OCI-LY3 (cell line): ENCODE measurements at regions not wholly inside any gene's neighbourhood (a gene's known extent, or its start where the extent isn't known, plus 50 kb on each side); places are given as distances from the start of the nearest gene placed in this dataset.

Source experiments
- H2AFZ ChIP-seq: fragments of 200-600, 300-600 bp; shearing (Covaris generic); 2 replicates; pipeline ENCODE4 v1.6.0; 2014; ENCODE audit warnings: antibody characterized with exemption, low read depth, low read length
- H3K27ac ChIP-seq: fragments of 200-600, 300-600 bp; sonication (generic); 2 replicates; pipeline ENCODE4 v1.5.1; 2014; ENCODE audit warnings: mild to moderate bottlenecking, low read length, moderate library complexity, mixed read lengths
- H3K27me3 ChIP-seq: fragments of 200-600, 300-600 bp; sonication (generic); 2 replicates; pipeline ENCODE4 v1.6.1; 2014; ENCODE audit warnings: low read depth, low read length, mixed read lengths
- H3K36me3 ChIP-seq: fragments of 200-600, 300-600 bp; sonication (generic); replicated peaks from 2 replicates; pipeline ENCODE3; 2014; ENCODE audit warnings: low read depth, low read length, mixed read lengths
- H3K4me1 ChIP-seq: fragments of 300-600, 200-600 bp; sonication (generic); 2 replicates; pipeline ENCODE4 v1.6.1; 2014; ENCODE audit warnings: low read length, mixed read lengths
- H3K4me2 ChIP-seq: fragments of 200-600, 300-600 bp; sonication (generic); 2 replicates; pipeline ENCODE4 v1.6.1; 2014; ENCODE audit warnings: low read length, mixed read lengths
- H3K4me3 ChIP-seq: fragments of 300-600, 200-600 bp; sonication (generic); 2 replicates; pipeline ENCODE4 v1.5.1; 2014; ENCODE audit warnings: antibody characterized with exemption, mild to moderate bottlenecking, low read length, moderate library complexity
- H3K79me2 ChIP-seq: fragments of 300-600, 200-600 bp; shearing (Covaris generic); 2 replicates; pipeline ENCODE4 v1.6.1; 2014; ENCODE audit warnings: mild to moderate bottlenecking, low read length, mixed read lengths
- H3K9ac ChIP-seq: fragments of 300-600, 200-600 bp; shearing (Covaris generic); 2 replicates; pipeline ENCODE4 v1.6.0; 2014; ENCODE audit warnings: mild to moderate bottlenecking, low read length, moderate library complexity
- H3K9me3 ChIP-seq: fragments of 200-600, 300-600 bp; shearing (Covaris generic); 2 replicates; pipeline ENCODE4 v1.6.1; 2014; ENCODE audit warnings: low read length, mixed read lengths; ENCODE audit not compliant: insufficient read depth
- H4K20me1 ChIP-seq: fragments of 200-600, 300-600 bp; sonication (generic); 2 replicates; pipeline ENCODE4 v1.6.1; 2016; ENCODE audit warnings: low read length, mixed read lengths; ENCODE audit not compliant: insufficient read depth
- EZH2phosphoT487 ChIP-seq: fragments of 200-600 bp; shearing (Covaris generic); IDR thresholded peaks from 2 replicates; pipeline ENCODE4 v1.6.1; 2018; ENCODE audit warnings: antibody characterized with exemption, mixed run types, low read depth
- TF ChIP-seq, protein P1 (sequence below): fragments of 200-600, 300-600 bp; sonication (generic); IDR thresholded peaks from 2 replicates; pipeline ENCODE4 v1.5.1; 2014; ENCODE audit warnings: antibody characterized with exemption, low read length, low read depth

DNA sequence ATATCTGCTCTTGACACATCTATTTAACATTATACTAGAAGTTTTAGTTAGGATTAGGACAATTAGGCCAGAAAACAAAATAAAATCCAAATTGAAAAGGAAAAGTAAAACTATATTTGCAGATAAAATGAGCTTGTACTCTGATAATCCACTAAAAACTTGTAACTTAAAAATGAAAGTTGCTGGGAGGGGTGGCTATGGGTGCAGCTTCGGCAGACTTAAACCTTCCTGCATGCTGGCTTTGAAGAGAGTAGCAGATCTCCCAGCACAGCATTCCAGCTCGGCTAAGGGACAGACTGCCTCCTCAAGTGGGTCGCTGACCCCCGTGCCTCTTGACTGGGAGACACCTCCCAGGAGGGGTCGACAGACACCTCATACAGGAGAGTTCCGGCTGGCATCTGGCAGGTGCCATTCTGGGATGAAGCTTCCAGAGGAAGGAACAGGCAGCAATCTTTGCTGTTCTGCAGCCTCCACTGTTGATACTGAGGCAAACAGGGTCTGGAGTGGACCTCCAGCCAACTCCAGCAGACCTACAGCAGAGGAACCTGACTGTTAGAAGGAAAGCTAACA is 2379.9 kb downstream of the ARAP2 start:
- H3K4me1 ChIP-seq, result no peaks in the 10 kb centered on the region
- no peak overlapping the region for H2AFZ ChIP-seq
- no peaks in the 10 kb centered on the region for H3K36me3 ChIP-seq
- TF ChIP-seq, protein P1, sequence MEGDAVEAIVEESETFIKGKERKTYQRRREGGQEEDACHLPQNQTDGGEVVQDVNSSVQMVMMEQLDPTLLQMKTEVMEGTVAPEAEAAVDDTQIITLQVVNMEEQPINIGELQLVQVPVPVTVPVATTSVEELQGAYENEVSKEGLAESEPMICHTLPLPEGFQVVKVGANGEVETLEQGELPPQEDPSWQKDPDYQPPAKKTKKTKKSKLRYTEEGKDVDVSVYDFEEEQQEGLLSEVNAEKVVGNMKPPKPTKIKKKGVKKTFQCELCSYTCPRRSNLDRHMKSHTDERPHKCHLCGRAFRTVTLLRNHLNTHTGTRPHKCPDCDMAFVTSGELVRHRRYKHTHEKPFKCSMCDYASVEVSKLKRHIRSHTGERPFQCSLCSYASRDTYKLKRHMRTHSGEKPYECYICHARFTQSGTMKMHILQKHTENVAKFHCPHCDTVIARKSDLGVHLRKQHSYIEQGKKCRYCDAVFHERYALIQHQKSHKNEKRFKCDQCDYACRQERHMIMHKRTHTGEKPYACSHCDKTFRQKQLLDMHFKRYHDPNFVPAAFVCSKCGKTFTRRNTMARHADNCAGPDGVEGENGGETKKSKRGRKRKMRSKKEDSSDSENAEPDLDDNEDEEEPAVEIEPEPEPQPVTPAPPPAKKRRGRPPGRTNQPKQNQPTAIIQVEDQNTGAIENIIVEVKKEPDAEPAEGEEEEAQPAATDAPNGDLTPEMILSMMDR, result no peak
- TF ChIP-seq EZH2phosphoT487, result no peak
- no peaks in the 10 kb centered on the region for H3K27me3 ChIP-seq
- H3K9me3 ChIP-seq, result no peaks in the 10 kb centered on the region
- H3K4me3 ChIP-seq, result no peak overlapping the region
- H3K9ac ChIP-seq, result no peak overlapping the region
- H3K4me2 ChIP-seq, result no peak overlapping the region
- H3K79me2 ChIP-seq, result no peaks in the 10 kb centered on the region
- no peak overlapping the region for H3K27ac ChIP-seq
- no peaks in the 10 kb centered on the region for H4K20me1 ChIP-seq

DNA sequence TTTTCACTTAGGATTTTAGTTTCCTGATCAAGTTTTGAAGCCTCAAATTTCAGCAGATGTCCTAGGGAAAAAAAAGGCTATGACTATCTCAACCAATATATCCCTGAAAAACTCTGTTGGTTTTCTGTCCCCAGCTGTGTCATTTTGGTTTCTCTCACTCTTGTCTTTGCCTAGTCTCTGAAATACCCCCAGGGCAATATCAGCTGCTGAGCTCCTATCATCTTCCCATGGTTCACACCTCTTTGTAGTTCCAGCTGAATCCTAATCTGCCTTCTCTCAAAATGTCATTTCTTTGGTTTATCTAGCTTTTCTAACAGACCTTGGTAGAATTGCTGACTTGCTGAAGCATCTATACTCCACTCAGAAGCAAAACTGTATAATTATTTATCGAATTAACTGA is 2370.5 kb downstream of the ARAP2 start:
- TF ChIP-seq EZH2phosphoT487, result no peak
- TF ChIP-seq, protein P1, result no peak
- Histone ChIP-seq H3K4me2 (no peak overlapping the region), H3K9ac (no peak overlapping the region)

GRCh38 chr4:33878710-33879109 is 2365.6 kb downstream of the ARAP2 start:
- TF ChIP-seq, protein P1, result no peak
- no peak for TF ChIP-seq EZH2phosphoT487
- H3K9me3 ChIP-seq, result no peaks in the 10 kb centered on the region
- H3K4me3 ChIP-seq, result no peak overlapping the region
- H3K9ac ChIP-seq, result no peak overlapping the region
- H3K4me2 ChIP-seq, result no peak overlapping the region
- H3K36me3 ChIP-seq, result no peaks in the 10 kb centered on the region
- no peak overlapping the region for H2AFZ ChIP-seq
- no peak overlapping the region for H3K27ac ChIP-seq
- no peaks in the 10 kb centered on the region for H3K79me2 ChIP-seq
- H4K20me1 ChIP-seq, result no peaks in the 10 kb centered on the region
- H3K4me1 ChIP-seq, result no peaks in the 10 kb centered on the region
- H3K27me3 ChIP-seq, result no peaks in the 10 kb centered on the region

More for the DNA sequence above, 2370.5 kb downstream of the ARAP2 start:
- Histone ChIP-seq H3K4me3 (no peak overlapping the region), H3K9me3 (no peaks in the 10 kb centered on the region), H3K27ac (no peak overlapping the region), H3K27me3 (no peaks in the 10 kb centered on the region), H2AFZ (no peak overlapping the region), H4K20me1 (no peaks in the 10 kb centered on the region), H3K36me3 (no peaks in the 10 kb centered on the region), H3K79me2 (no peaks in the 10 kb centered on the region), H3K4me1 (no peaks in the 10 kb centered on the region)

DNA sequence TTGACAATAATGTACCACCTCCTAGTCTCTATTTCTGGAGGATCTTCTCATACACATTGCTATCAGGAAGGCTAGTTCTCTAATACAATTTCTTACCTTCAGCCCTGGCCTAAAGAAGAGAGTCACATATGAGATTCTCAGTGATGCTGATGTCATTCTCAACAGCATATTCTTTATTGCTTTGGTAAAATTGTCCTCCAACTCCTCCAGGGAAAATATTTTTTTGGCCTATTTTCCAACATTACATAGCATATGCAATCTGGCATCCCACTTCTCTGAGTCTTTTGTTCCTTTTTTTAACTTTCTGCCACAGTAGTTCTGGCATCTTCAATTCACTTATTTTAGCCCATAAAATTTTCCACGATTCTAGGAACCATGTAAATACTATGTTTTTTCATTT is 2363.1 kb downstream of the ARAP2 start:
- TF ChIP-seq, protein P1, result no peak
- no peak for TF ChIP-seq EZH2phosphoT487
- H3K4me3 ChIP-seq, result no peak overlapping the region

More for the DNA sequence above, 2363.1 kb downstream of the ARAP2 start:
- H2AFZ ChIP-seq, result no peak overlapping the region
- H3K36me3 ChIP-seq, result no peaks in the 10 kb centered on the region
- no peaks in the 10 kb centered on the region for H3K79me2 ChIP-seq
- no peaks in the 10 kb centered on the region for H3K9me3 ChIP-seq
- no peaks in the 10 kb centered on the region for H3K27me3 ChIP-seq
- H3K4me2 ChIP-seq, result no peak overlapping the region
- no peaks in the 10 kb centered on the region for H3K4me1 ChIP-seq
- H4K20me1 ChIP-seq, result no peaks in the 10 kb centered on the region
- H3K27ac ChIP-seq, result no peak overlapping the region
- H3K9ac ChIP-seq, result no peak overlapping the region
